ENCODE measurements at regions not wholly inside any gene's neighbourhood (a gene's known extent, or its start where the extent isn't known, plus 50 kb on each side); places are given as distances from the start of the nearest gene placed in this dataset.

DNA sequence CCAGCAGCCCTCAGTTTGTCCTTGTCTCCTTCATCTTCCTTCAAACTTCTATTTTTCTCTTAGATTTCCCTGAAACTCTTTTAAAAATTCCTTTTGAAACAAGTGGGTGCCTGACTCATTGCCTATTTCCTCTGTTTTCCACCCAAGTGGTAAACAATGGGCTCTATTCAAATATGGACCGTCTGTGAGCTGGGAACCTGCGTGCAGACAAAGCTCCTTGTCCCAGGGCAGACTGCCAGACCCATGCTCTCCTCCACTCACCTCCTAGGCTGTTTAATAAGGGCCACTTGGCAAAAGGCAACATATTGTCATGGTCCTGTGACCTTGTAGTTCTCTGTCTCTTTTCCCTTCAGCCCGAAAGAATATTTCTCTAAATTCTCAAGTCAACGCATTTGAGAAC, 332.7 kb upstream of the THBS1 start (continued):
- TF ChIP-seq, protein P1, sequence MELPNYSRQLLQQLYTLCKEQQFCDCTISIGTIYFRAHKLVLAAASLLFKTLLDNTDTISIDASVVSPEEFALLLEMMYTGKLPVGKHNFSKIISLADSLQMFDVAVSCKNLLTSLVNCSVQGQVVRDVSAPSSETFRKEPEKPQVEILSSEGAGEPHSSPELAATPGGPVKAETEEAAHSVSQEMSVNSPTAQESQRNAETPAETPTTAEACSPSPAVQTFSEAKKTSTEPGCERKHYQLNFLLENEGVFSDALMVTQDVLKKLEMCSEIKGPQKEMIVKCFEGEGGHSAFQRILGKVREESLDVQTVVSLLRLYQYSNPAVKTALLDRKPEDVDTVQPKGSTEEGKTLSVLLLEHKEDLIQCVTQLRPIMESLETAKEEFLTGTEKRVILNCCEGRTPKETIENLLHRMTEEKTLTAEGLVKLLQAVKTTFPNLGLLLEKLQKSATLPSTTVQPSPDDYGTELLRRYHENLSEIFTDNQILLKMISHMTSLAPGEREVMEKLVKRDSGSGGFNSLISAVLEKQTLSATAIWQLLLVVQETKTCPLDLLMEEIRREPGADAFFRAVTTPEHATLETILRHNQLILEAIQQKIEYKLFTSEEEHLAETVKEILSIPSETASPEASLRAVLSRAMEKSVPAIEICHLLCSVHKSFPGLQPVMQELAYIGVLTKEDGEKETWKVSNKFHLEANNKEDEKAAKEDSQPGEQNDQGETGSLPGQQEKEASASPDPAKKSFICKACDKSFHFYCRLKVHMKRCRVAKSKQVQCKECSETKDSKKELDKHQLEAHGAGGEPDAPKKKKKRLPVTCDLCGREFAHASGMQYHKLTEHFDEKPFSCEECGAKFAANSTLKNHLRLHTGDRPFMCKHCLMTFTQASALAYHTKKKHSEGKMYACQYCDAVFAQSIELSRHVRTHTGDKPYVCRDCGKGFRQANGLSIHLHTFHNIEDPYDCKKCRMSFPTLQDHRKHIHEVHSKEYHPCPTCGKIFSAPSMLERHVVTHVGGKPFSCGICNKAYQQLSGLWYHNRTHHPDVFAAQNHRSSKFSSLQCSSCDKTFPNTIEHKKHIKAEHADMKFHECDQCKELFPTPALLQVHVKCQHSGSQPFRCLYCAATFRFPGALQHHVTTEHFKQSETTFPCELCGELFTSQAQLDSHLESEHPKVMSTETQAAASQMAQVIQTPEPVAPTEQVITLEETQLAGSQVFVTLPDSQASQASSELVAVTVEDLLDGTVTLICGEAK (IDR thresholded peaks at IDR 0.05), result no peak
- TF ChIP-seq, protein P1 (CRISPR knock-in tag; IDR thresholded peaks at IDR 0.05), result no peak
- TF ChIP-seq XBP1 (CRISPR knock-in tag; IDR thresholded peaks at IDR 0.05) (no peak), ZNF20 (CRISPR knock-in tag; IDR thresholded peaks at IDR 0.05) (no peak), FOSL2 (CRISPR knock-in tag; IDR thresholded peaks at IDR 0.05) (0 out of 2 replicates have a peak, but pooled peaks have one; percentile 19), PHF21A (CRISPR knock-in tag; IDR thresholded peaks at IDR 0.05) (no peak), SOX6 (IDR thresholded peaks at IDR 0.05) (no peak), SOX6 (CRISPR knock-in tag; IDR thresholded peaks at IDR 0.05) (peak; percentile 20; the same call in 1 of the 2 replicates), ZSCAN25 (CRISPR knock-in tag; IDR thresholded peaks at IDR 0.05) (no peak), SOX13 (IDR thresholded peaks at IDR 0.05) (no peak), SOX13 (CRISPR knock-in tag; conservative IDR thresholded peaks at IDR 0.05 in 1 of 2, IDR thresholded peaks at IDR 0.05 in 1 of 2) (peak in 1 of 2 experiments; percentile 49; a peak in 1 of 4 replicates), ZNF619 (CRISPR knock-in tag; IDR thresholded peaks at IDR 0.05) (no peak), NFIB (CRISPR knock-in tag; IDR thresholded peaks at IDR 0.05; ENCODE audit: borderline replicate concordance) (no peak), TSC22D2 (CRISPR knock-in tag; IDR thresholded peaks at IDR 0.05; ENCODE audit: borderline replicate concordance) (no peak)
- TF ChIP-seq, protein P2, sequence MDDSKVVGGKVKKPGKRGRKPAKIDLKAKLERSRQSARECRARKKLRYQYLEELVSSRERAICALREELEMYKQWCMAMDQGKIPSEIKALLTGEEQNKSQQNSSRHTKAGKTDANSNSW (CRISPR knock-in tag; IDR thresholded peaks at IDR 0.05; ENCODE audit: borderline replicate concordance), result no peak
- TF ChIP-seq, protein P3, sequence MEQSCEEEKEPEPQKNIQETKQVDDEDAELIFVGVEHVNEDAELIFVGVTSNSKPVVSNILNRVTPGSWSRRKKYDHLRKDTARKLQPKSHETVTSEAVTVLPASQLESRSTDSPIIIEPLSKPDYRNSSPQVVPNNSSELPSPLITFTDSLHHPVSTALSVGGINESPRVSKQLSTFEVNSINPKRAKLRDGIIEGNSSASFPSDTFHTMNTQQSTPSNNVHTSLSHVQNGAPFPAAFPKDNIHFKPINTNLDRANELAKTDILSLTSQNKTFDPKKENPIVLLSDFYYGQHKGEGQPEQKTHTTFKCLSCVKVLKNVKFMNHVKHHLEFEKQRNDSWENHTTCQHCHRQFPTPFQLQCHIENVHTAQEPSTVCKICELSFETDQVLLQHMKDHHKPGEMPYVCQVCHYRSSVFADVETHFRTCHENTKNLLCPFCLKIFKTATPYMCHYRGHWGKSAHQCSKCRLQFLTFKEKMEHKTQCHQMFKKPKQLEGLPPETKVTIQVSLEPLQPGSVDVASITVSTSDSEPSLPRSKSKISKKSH (CRISPR knock-in tag; IDR thresholded peaks at IDR 0.05; ENCODE audit: borderline replicate concordance), result no peak
- TF ChIP-seq, protein P4, sequence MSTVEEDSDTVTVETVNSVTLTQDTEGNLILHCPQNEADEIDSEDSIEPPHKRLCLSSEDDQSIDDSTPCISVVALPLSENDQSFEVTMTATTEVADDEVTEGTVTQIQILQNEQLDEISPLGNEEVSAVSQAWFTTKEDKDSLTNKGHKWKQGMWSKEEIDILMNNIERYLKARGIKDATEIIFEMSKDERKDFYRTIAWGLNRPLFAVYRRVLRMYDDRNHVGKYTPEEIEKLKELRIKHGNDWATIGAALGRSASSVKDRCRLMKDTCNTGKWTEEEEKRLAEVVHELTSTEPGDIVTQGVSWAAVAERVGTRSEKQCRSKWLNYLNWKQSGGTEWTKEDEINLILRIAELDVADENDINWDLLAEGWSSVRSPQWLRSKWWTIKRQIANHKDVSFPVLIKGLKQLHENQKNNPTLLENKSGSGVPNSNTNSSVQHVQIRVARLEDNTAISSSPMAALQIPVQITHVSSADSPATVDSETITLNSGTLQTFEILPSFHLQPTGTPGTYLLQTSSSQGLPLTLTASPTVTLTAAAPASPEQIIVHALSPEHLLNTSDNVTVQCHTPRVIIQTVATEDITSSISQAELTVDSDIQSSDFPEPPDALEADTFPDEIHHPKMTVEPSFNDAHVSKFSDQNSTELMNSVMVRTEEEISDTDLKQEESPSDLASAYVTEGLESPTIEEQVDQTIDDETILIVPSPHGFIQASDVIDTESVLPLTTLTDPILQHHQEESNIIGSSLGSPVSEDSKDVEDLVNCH (CRISPR knock-in tag; IDR thresholded peaks at IDR 0.05), result no peak
